Lower leg skin (tissue), 4 donors: ENCODE measurements at regions not wholly inside any gene's neighbourhood (a gene's known extent, or its start where the extent isn't known, plus 50 kb on each side); places are given as distances from the start of the nearest gene placed in this dataset.

Experiments used
- DNase-seq, 2 donors: peaks; one replicate each; pipeline ENCODE4 v3.0.0-alpha.2; 2019; ENCODE audit warnings: low spot score in 2 of 2
- H3K4me3 ChIP-seq: fragments of 200-600 bp; sonication (generic); 2 replicates; pipeline ENCODE4 v1.5.1; 2017; ENCODE audit warnings: mild to moderate bottlenecking, low read depth; ENCODE audit not compliant: poor library complexity, severe bottlenecking
- CTCF ChIP-seq, 3 donors: fragments of 450-650 bp; IDR thresholded peaks; one replicate each; pipeline ENCODE4 v1.5.1; 2016; ENCODE audit warnings: antibody characterized with exemption in 3 of 3, mild to moderate bottlenecking in 3 of 3, moderate library complexity in 2 of 3
- POLR2A ChIP-seq, 2 donors: fragments of 450-650 bp; IDR thresholded peaks; one replicate each; pipeline ENCODE4 v1.6.1; 2016 to 2017; ENCODE audit warnings: antibody characterized with exemption in 2 of 2, mild to moderate bottlenecking in 1 of 2, moderate library complexity in 1 of 2
- WGBS, 2 donors: methylation state at CpG; one replicate each; pipeline ENCODE4 v1.1.5; 2018; 5-methylcytosine and 5-hydroxymethylcytosine counted together
- intact Hi-C: fragments of 100-400 bp; cut with DNase I; formaldehyde crosslinking; loops from one replicate; pipeline ENCODE4 v1.15.0; 2023; ENCODE audit warnings: low total_unique reads

- no peak for DNase-seq
- TF ChIP-seq POLR2A (IDR thresholded peaks at IDR 0.05) (no peak), CTCF (IDR thresholded peaks at IDR 0.05) (no peak)
- no peak overlapping the region for H3K4me3 ChIP-seq
- intact Hi-C loops = no loop called here
- 76 to 82% methylated on average over 3 of the region's 3 CpGs for WGBS, 2 donors
Measured at GRCh38 chr7:50226669-50227068, 77.8 kb upstream of the IKZF1 start.

GRCh38 chr7:50226145-50226544, 78.4 kb upstream of the IKZF1 start:
- TF ChIP-seq POLR2A (IDR thresholded peaks at IDR 0.05) (no peak), CTCF (IDR thresholded peaks at IDR 0.05) (no peak)
- intact Hi-C loops = no loop called here
- no peak overlapping the region for H3K4me3 ChIP-seq
- WGBS, 2 donors = 64 to 71% methylated on average over 3 of the region's 3 CpGs
- DNase-seq = no peak

DNA sequence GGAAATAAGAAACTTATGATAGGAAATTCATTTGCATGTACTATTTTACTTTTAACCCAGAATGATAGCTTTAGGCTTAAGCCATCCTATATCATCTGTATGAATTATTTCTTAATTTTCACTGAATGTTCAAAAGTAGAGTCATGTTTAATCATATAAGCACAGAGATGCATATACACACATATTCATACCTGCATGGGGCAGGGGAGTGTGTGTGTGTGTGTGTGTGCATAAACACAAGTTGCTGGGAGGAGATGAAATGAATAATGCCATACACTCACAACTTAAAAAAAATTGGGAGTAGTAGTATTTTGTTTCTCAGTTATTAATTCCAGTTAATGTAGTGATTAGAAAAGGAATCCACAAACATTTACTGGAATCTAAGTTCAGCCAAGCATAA, 83.1 kb upstream of the IKZF1 start:
- no peak for DNase-seq
- no peak for TF ChIP-seq POLR2A (IDR thresholded peaks at IDR 0.05)
- intact Hi-C loops = no loop called here
- no peak overlapping the region for H3K4me3 ChIP-seq

DNA sequence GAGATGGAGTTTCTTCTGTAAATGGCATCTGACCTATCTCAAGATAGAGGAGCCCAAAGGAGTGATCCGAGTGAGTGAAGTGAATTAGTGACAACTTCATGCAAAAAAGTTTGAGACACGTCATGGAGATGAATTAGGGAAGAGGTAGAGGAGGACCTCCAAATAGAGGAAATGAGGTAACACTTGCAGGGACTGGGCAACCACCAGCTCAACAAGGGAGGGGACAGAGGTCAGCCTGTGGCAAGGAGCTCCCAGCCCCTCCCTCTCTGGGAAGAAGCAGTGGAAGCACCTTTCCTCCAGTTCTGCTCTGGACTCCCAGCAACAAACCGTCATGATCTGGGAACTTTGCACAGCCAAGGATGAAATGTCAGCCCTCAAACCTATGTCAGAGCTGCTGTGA, 83.5 kb upstream of the IKZF1 start:
- no peak for DNase-seq
- WGBS, 2 donors = 70 to 73% methylated on average over 3 of the region's 3 CpGs
- no peak overlapping the region for H3K4me3 ChIP-seq
- no peak for TF ChIP-seq POLR2A (IDR thresholded peaks at IDR 0.05)
- TF ChIP-seq CTCF (IDR thresholded peaks at IDR 0.05) = no peak
- intact Hi-C loops = no loop called here

DNA sequence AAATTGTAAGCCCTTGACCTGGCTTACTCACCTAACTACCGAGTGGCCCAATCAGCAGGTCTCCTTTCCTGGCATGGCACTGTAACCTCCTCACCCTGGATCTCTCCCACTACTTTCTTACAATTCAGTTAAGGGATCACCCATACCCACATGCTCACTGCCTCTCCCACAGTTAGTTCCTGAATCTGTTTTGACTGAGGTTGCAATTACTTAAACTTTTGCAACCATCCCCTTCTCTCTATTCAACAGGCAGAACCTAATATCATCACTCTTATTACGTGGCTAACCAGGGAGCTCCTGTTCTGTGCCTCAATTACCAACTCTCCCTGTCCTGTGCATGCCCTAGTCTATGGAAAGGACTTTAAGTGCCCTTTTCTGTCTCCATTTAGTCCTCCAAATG, 84.2 kb upstream of the IKZF1 start:
- DNase-seq = no peak
- intact Hi-C loops = no loop called here
- TF ChIP-seq CTCF (IDR thresholded peaks at IDR 0.05) (no peak), POLR2A (IDR thresholded peaks at IDR 0.05) (no peak)
- no peak overlapping the region for H3K4me3 ChIP-seq
- WGBS, 2 donors = 63 to 64% methylated on average over 2 of the region's 2 CpGs

- TF ChIP-seq POLR2A (IDR thresholded peaks at IDR 0.05) = no peak
- TF ChIP-seq CTCF (IDR thresholded peaks at IDR 0.05) = no peak
- intact Hi-C loops = no loop called here
- no peak overlapping the region for H3K4me3 ChIP-seq
- 53 to 63% methylated on average over 4 of the region's 4 CpGs for WGBS, 2 donors
- no peak for DNase-seq
Measured at GRCh38 chr7:50217821-50218281, 86.7 kb upstream of the IKZF1 start.
